ENCODE measurements at regions not wholly inside any gene's neighbourhood (a gene's known extent, or its start where the extent isn't known, plus 50 kb on each side); places are given as distances from the start of the nearest gene placed in this dataset.

DNA sequence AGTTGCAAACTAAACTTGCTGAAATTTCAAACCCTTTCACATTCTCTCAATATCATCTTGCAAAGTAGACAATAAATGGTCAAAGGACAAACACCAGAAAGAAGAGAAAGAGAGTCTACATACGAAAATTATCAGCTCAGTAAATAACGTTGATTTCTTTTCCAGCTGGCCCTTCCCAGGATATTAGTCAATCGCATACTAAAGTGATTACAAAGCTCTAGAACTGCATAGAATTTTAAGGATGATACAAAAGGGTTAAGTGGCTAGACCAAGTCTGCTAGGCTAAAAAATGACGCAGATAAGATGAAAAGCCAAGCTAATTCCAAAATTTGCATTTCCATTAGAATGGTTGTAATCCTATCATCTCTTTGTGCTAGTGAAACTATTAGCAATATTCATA, 405.7 kb downstream of the FBXO15 start:
- no peak for TF ChIP-seq POLR2A (IDR thresholded peaks at IDR 0.05)
- no peak for TF ChIP-seq CTCF (IDR thresholded peaks at IDR 0.05)
